ENCODE measurements at regions not wholly inside any gene's neighbourhood (a gene's known extent, or its start where the extent isn't known, plus 50 kb on each side); places are given as distances from the start of the nearest gene placed in this dataset.

- Histone ChIP-seq H3K27ac (ENCODE audit: low read depth, low read length) (no peak overlapping the region), H3K4me3 (ENCODE audit: insufficient read depth, low read length) (no peak overlapping the region), H3K4me1 (ENCODE audit: insufficient read depth, low read length) (no peaks in the 10 kb centered on the region), H2AFZ (ENCODE audit: low read length) (no peak overlapping the region), H3K36me3 (ENCODE audit: insufficient read depth, low read length) (no peaks in the 10 kb centered on the region), H3K27me3 (ENCODE audit: insufficient read depth, low read length) (peaks cover 5% of the 10 kb centered on the region), H3K79me2 (ENCODE audit: insufficient read depth, low read length) (no peaks in the 10 kb centered on the region), H4K20me1 (ENCODE audit: insufficient read depth, low read length) (no peaks in the 10 kb centered on the region), H3K4me2 (ENCODE audit: insufficient read depth, low read length) (no peak overlapping the region), H3K9me3 (ENCODE audit: low read depth, low read length) (no peaks in the 10 kb centered on the region)
- no peak for DNase-seq (ENCODE audit: insufficient read length, low spot score, missing footprints)
- TF ChIP-seq, protein P1, sequence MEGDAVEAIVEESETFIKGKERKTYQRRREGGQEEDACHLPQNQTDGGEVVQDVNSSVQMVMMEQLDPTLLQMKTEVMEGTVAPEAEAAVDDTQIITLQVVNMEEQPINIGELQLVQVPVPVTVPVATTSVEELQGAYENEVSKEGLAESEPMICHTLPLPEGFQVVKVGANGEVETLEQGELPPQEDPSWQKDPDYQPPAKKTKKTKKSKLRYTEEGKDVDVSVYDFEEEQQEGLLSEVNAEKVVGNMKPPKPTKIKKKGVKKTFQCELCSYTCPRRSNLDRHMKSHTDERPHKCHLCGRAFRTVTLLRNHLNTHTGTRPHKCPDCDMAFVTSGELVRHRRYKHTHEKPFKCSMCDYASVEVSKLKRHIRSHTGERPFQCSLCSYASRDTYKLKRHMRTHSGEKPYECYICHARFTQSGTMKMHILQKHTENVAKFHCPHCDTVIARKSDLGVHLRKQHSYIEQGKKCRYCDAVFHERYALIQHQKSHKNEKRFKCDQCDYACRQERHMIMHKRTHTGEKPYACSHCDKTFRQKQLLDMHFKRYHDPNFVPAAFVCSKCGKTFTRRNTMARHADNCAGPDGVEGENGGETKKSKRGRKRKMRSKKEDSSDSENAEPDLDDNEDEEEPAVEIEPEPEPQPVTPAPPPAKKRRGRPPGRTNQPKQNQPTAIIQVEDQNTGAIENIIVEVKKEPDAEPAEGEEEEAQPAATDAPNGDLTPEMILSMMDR (IDR thresholded peaks at IDR 0.05; ENCODE audit: extremely low read depth, low read depth, low read length) = no peak
These were observed 233.1 kb downstream of the EBLN2 start for GRCh38 chr3:73294537-73294936.

GRCh38 chr3:73295876-73296635 lies 234.6 kb downstream of the EBLN2 start:
- H3K27ac ChIP-seq (ENCODE audit: low read depth, low read length) = no peak overlapping the region
- no peak overlapping the region for H3K4me3 ChIP-seq (ENCODE audit: insufficient read depth, low read length)
- H3K4me2 ChIP-seq (ENCODE audit: insufficient read depth, low read length) = no peak overlapping the region
- H3K36me3 ChIP-seq (ENCODE audit: insufficient read depth, low read length) = no peaks in the 10 kb centered on the region
- H2AFZ ChIP-seq (ENCODE audit: low read length) = no peak overlapping the region
- H3K4me1 ChIP-seq (ENCODE audit: insufficient read depth, low read length) = no peaks in the 10 kb centered on the region
- H4K20me1 ChIP-seq (ENCODE audit: insufficient read depth, low read length) = no peaks in the 10 kb centered on the region
- H3K27me3 ChIP-seq (ENCODE audit: insufficient read depth, low read length) = peaks cover 5% of the 10 kb centered on the region
- no peak for DNase-seq (ENCODE audit: insufficient read length, low spot score, missing footprints)
- TF ChIP-seq, protein P1 (IDR thresholded peaks at IDR 0.05; ENCODE audit: extremely low read depth, low read depth, low read length) = no peak
- no peaks in the 10 kb centered on the region for H3K9me3 ChIP-seq (ENCODE audit: low read depth, low read length)
- no peaks in the 10 kb centered on the region for H3K79me2 ChIP-seq (ENCODE audit: insufficient read depth, low read length)

DNA sequence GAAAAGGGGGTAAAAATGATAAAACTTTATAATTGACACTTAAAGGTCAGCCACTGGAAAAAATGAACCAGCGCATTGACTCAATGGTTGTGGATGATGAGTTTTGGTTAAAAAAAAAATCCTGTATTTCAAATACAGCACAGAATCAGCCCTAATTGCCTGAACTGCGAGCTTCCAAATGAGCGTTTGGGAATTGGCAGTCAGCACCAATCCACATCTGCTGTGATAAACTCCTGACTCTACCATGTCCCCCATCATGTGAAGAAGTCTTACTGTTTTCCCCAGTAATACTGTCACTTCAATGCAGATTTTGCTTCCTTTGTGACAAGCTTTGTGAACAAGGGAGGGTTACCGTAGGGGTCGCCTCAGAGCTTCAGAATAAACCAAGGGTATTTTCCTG lies 235.4 kb downstream of the EBLN2 start:
- Histone ChIP-seq H4K20me1 (ENCODE audit: insufficient read depth, low read length) (no peaks in the 10 kb centered on the region), H3K36me3 (ENCODE audit: insufficient read depth, low read length) (no peaks in the 10 kb centered on the region), H3K4me1 (ENCODE audit: insufficient read depth, low read length) (no peaks in the 10 kb centered on the region), H3K27me3 (ENCODE audit: insufficient read depth, low read length) (peaks cover 5% of the 10 kb centered on the region), H3K4me3 (ENCODE audit: insufficient read depth, low read length) (no peak overlapping the region), H2AFZ (ENCODE audit: low read length) (no peak overlapping the region), H3K9me3 (ENCODE audit: low read depth, low read length) (no peaks in the 10 kb centered on the region), H3K4me2 (ENCODE audit: insufficient read depth, low read length) (no peak overlapping the region), H3K27ac (ENCODE audit: low read depth, low read length) (no peak overlapping the region), H3K79me2 (ENCODE audit: insufficient read depth, low read length) (no peaks in the 10 kb centered on the region)
- TF ChIP-seq, protein P1 (IDR thresholded peaks at IDR 0.05; ENCODE audit: extremely low read depth, low read depth, low read length) = no peak
- no peak for DNase-seq (ENCODE audit: insufficient read length, low spot score, missing footprints)

- no peak overlapping the region for H3K4me2 ChIP-seq (ENCODE audit: insufficient read depth, low read length)
- H3K27me3 ChIP-seq (ENCODE audit: insufficient read depth, low read length) = peaks cover 9% of the 10 kb centered on the region
- TF ChIP-seq, protein P1 (IDR thresholded peaks at IDR 0.05; ENCODE audit: extremely low read depth, low read depth, low read length) = no peak
- H3K36me3 ChIP-seq (ENCODE audit: insufficient read depth, low read length) = no peaks in the 10 kb centered on the region
- H4K20me1 ChIP-seq (ENCODE audit: insufficient read depth, low read length) = no peaks in the 10 kb centered on the region
- no peak for DNase-seq (ENCODE audit: insufficient read length, low spot score, missing footprints)
- no peak overlapping the region for H2AFZ ChIP-seq (ENCODE audit: low read length)
- H3K79me2 ChIP-seq (ENCODE audit: insufficient read depth, low read length) = no peaks in the 10 kb centered on the region
- H3K4me1 ChIP-seq (ENCODE audit: insufficient read depth, low read length) = no peaks in the 10 kb centered on the region
- H3K4me3 ChIP-seq (ENCODE audit: insufficient read depth, low read length) = no peak overlapping the region
- H3K9me3 ChIP-seq (ENCODE audit: low read depth, low read length) = no peaks in the 10 kb centered on the region
- H3K27ac ChIP-seq (ENCODE audit: low read depth, low read length) = no peak overlapping the region
These were observed 237.1 kb downstream of the EBLN2 start for GRCh38 chr3:73298243-73299183.
